LNCAP (cell line): ENCODE measurements at regions not wholly inside any gene's neighbourhood (a gene's known extent, or its start where the extent isn't known, plus 50 kb on each side); places are given as distances from the start of the nearest gene placed in this dataset.

ENCODE experiments used
- CTCF ChIP-seq: fragments of 450-650 bp; IDR thresholded peaks from 2 replicates; pipeline ENCODE4 v1.5.1; 2017; ENCODE audit warnings: mild to moderate bottlenecking

- no peak for TF ChIP-seq CTCF
Measured at GRCh38 chr14:82602794-82603193, 1069.1 kb upstream of the SEL1L start.

GRCh38 chr14:82604819-82605218, 1071.2 kb upstream of the SEL1L start:
- TF ChIP-seq CTCF, result no peak

GRCh38 chr14:82621881-82622450, 1088.3 kb upstream of the SEL1L start:
- no peak for TF ChIP-seq CTCF

- no peak for TF ChIP-seq CTCF
Measured at GRCh38 chr14:82626156-82627066, 1092.8 kb upstream of the SEL1L start.

- no peak for TF ChIP-seq CTCF
Measured at GRCh38 chr14:82635915-82636314, 1102.3 kb upstream of the SEL1L start.

- no peak for TF ChIP-seq CTCF
Measured at GRCh38 chr14:82636426-82636825, 1102.8 kb upstream of the SEL1L start.

- no peak for TF ChIP-seq CTCF
Measured at GRCh38 chr14:82641050-82641540, 1107.4 kb upstream of the SEL1L start.
